ENCODE measurements at regions not wholly inside any gene's neighbourhood (a gene's known extent, or its start where the extent isn't known, plus 50 kb on each side); places are given as distances from the start of the nearest gene placed in this dataset.
"Not testable (repeated sequence)": the region's sequence is repeated elsewhere in the genome, so short reads cannot be mapped to it uniquely, and the experiment has no call there.

GRCh38 chr21:27580276-27580675, 613.4 kb upstream of the ADAMTS5 start:
- no peak for DNase-seq

- DNase-seq = no peak
These were observed 611.9 kb upstream of the ADAMTS5 start for GRCh38 chr21:27578741-27579265.

GRCh38 chr21:27572696-27573095, 605.8 kb upstream of the ADAMTS5 start:
- DNase-seq = no peak

GRCh38 chr21:27571706-27572105, 604.8 kb upstream of the ADAMTS5 start:
- DNase-seq = no peak

GRCh38 chr21:27570306-27570868, 603.5 kb upstream of the ADAMTS5 start:
- DNase-seq = no peak

- no peak for DNase-seq
These were observed 602.9 kb upstream of the ADAMTS5 start for GRCh38 chr21:27569831-27570230.

- DNase-seq = no peak
These were observed 602.2 kb upstream of the ADAMTS5 start for GRCh38 chr21:27569091-27569490.

- no peak for DNase-seq
These were observed 600.5 kb upstream of the ADAMTS5 start for GRCh38 chr21:27567381-27567780.

GRCh38 chr21:27566521-27566920, 599.6 kb upstream of the ADAMTS5 start:
- DNase-seq = no peak

GRCh38 chr21:27565364-27565763, 598.5 kb upstream of the ADAMTS5 start:
- no peak for DNase-seq

- DNase-seq = no peak
These were observed 597.9 kb upstream of the ADAMTS5 start for GRCh38 chr21:27564684-27565301.

- no peak for DNase-seq
These were observed 595.4 kb upstream of the ADAMTS5 start for GRCh38 chr21:27562303-27562702.

GRCh38 chr21:27561116-27561515, 594.2 kb upstream of the ADAMTS5 start:
- no peak for DNase-seq

- no peak for DNase-seq
These were observed 590.5 kb upstream of the ADAMTS5 start for GRCh38 chr21:27557356-27557755.

GRCh38 chr21:27555996-27556395, 589.1 kb upstream of the ADAMTS5 start:
- no peak for DNase-seq

GRCh38 chr21:27550287-27550686, 583.4 kb upstream of the ADAMTS5 start:
- no peak for DNase-seq

GRCh38 chr21:27548486-27548885, 581.6 kb upstream of the ADAMTS5 start:
- DNase-seq = no peak

GRCh38 chr21:27545754-27546349, 579.0 kb upstream of the ADAMTS5 start:
- no peak for DNase-seq

- DNase-seq = not testable (repeated sequence)
These were observed 575.2 kb upstream of the ADAMTS5 start for GRCh38 chr21:27542126-27542525.

GRCh38 chr21:27536319-27536718, 569.4 kb upstream of the ADAMTS5 start:
- DNase-seq = no peak

GRCh38 chr21:27535188-27535587, 568.3 kb upstream of the ADAMTS5 start:
- DNase-seq = no peak

- no peak for DNase-seq
These were observed 567.3 kb upstream of the ADAMTS5 start for GRCh38 chr21:27534206-27534605.

GRCh38 chr21:27532076-27532475, 565.2 kb upstream of the ADAMTS5 start:
- DNase-seq = no peak

GRCh38 chr21:27528697-27529096, 561.8 kb upstream of the ADAMTS5 start:
- no peak for DNase-seq

- no peak for DNase-seq
These were observed 559.6 kb upstream of the ADAMTS5 start for GRCh38 chr21:27526451-27526850.

Data from NCI-H2107 (cell line).